Stomach smooth muscle (tissue), 2 donors: ENCODE measurements at regions not wholly inside any gene's neighbourhood (a gene's known extent, or its start where the extent isn't known, plus 50 kb on each side); places are given as distances from the start of the nearest gene placed in this dataset.
"Not testable (repeated sequence)": the region's sequence is repeated elsewhere in the genome, so short reads cannot be mapped to it uniquely, and the experiment has no call there.

Source experiments
- H3K27ac ChIP-seq: one replicate; pipeline ENCODE4 v1.7.0; 2013; ENCODE audit warnings: mild to moderate bottlenecking, low read length, inconsistent platforms
- H3K27me3 ChIP-seq, 2 donors: one replicate each; pipeline ENCODE4 v1.7.0; 2013; ENCODE audit warnings: low read length in 2 of 2; ENCODE audit not compliant: insufficient read depth in 2 of 2, control insufficient read depth in 1 of 2
- H3K36me3 ChIP-seq, 2 donors: one replicate each; pipeline ENCODE4 v1.7.0; 2013; ENCODE audit warnings: low read length in 2 of 2; ENCODE audit not compliant: control insufficient read depth in 2 of 2, insufficient read depth in 2 of 2
- H3K4me1 ChIP-seq: one replicate; pipeline ENCODE4 v1.7.0; 2013; ENCODE audit warnings: low read length; ENCODE audit not compliant: control insufficient read depth, insufficient read depth
- H3K4me3 ChIP-seq, 2 donors: one replicate each; pipeline ENCODE4 v1.7.0; 2013; ENCODE audit warnings: low read length in 2 of 2
- H3K9ac ChIP-seq, 2 donors: one replicate each; pipeline ENCODE4 v1.7.0; 2013; ENCODE audit warnings: low read length in 2 of 2, mild to moderate bottlenecking in 1 of 2
- H3K9me3 ChIP-seq, 2 donors: one replicate each; pipeline ENCODE4 v1.7.0; 2013; ENCODE audit warnings: low read length in 2 of 2; ENCODE audit not compliant: control insufficient read depth in 2 of 2
- donor health status: healthy.
- donor health status: Pancreatic carcinoma.

GRCh38 chr4:128635141-128635954, 174.2 kb upstream of the JADE1 start:
- peak overlapping the region in 1 of 2 donors; percentile 1 for H3K9ac ChIP-seq
- peak overlapping the region; percentile 62 for H3K27ac ChIP-seq
- no peaks in the 10 kb centered on the region for H3K9me3 ChIP-seq
- H3K4me1 ChIP-seq: peaks cover 11% of the 10 kb centered on the region
- H3K36me3 ChIP-seq: no peaks in the 10 kb centered on the region
- H3K4me3 ChIP-seq: no peak overlapping the region
- no peaks in the 10 kb centered on the region for H3K27me3 ChIP-seq

GRCh38 chr4:128633067-128633466, 176.4 kb upstream of the JADE1 start:
- Histone ChIP-seq H3K27me3 (no peaks in the 10 kb centered on the region), H3K9me3 (no peaks in the 10 kb centered on the region), H3K36me3 (no peaks in the 10 kb centered on the region), H3K27ac (no peak overlapping the region), H3K4me1 (peaks cover 11% of the 10 kb centered on the region), H3K4me3 (no peak overlapping the region), H3K9ac (no peak overlapping the region)

GRCh38 chr4:128630871-128631270, 178.6 kb upstream of the JADE1 start:
- Histone ChIP-seq H3K4me3 (no peak overlapping the region), H3K27me3 (no peaks in the 10 kb centered on the region), H3K9ac (no peak overlapping the region), H3K27ac (no peak overlapping the region), H3K4me1 (peaks cover 8% of the 10 kb centered on the region), H3K36me3 (no peaks in the 10 kb centered on the region), H3K9me3 (no peaks in the 10 kb centered on the region)

GRCh38 chr4:128623508-128624215, 185.8 kb upstream of the JADE1 start:
- no peak overlapping the region for H3K4me3 ChIP-seq
- no peaks in the 10 kb centered on the region for H3K36me3 ChIP-seq
- H3K9ac ChIP-seq: no peak overlapping the region
- H3K27me3 ChIP-seq: no peaks in the 10 kb centered on the region
- H3K4me1 ChIP-seq: no peaks in the 10 kb centered on the region
- H3K27ac ChIP-seq: no peak overlapping the region
- H3K9me3 ChIP-seq: no peaks in the 10 kb centered on the region

GRCh38 chr4:128620279-128620965, 189.1 kb upstream of the JADE1 start:
- H3K27me3 ChIP-seq, H3K9ac ChIP-seq, H3K4me1 ChIP-seq, H3K36me3 ChIP-seq, H3K4me3 ChIP-seq, H3K27ac ChIP-seq, H3K9me3 ChIP-seq: not testable (repeated sequence)

GRCh38 chr4:128615197-128615596, 194.3 kb upstream of the JADE1 start:
- no peak overlapping the region for H3K27ac ChIP-seq
- H3K4me1 ChIP-seq: no peaks in the 10 kb centered on the region
- no peaks in the 10 kb centered on the region for H3K36me3 ChIP-seq
- H3K9ac ChIP-seq: no peak overlapping the region
- H3K27me3 ChIP-seq: no peaks in the 10 kb centered on the region
- no peak overlapping the region for H3K4me3 ChIP-seq
- H3K9me3 ChIP-seq: no peaks in the 10 kb centered on the region

DNA sequence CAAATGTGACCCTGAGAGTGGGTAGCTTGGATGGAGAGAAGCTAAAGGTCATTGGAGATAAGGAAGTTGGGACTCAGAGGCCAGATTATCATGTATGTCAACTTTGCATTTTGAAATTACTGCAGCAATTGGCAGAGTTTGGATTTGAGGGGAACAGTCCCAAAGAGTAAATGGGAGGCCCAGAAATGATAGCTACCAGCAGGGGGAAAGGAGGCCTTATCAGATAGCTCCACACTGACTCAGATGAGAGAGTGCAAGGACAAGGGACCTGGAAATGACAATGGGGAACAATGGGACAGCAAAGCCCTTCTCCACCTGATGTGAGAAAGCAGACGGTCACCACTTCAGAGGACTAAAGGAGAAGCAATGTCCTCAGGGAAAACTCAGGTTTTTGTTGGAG, 201.5 kb upstream of the JADE1 start:
- Histone ChIP-seq H3K27ac (no peak overlapping the region), H3K4me3 (no peak overlapping the region), H3K4me1 (no peaks in the 10 kb centered on the region), H3K27me3 (no peaks in the 10 kb centered on the region), H3K9me3 (no peaks in the 10 kb centered on the region), H3K36me3 (no peaks in the 10 kb centered on the region), H3K9ac (no peak overlapping the region)

GRCh38 chr4:128606173-128606572, 203.3 kb upstream of the JADE1 start:
- Histone ChIP-seq H3K9me3 (no peaks in the 10 kb centered on the region), H3K9ac (no peak overlapping the region), H3K27me3 (no peaks in the 10 kb centered on the region), H3K4me3 (no peak overlapping the region), H3K4me1 (peaks cover 10% of the 10 kb centered on the region), H3K36me3 (no peaks in the 10 kb centered on the region), H3K27ac (no peak overlapping the region)

DNA sequence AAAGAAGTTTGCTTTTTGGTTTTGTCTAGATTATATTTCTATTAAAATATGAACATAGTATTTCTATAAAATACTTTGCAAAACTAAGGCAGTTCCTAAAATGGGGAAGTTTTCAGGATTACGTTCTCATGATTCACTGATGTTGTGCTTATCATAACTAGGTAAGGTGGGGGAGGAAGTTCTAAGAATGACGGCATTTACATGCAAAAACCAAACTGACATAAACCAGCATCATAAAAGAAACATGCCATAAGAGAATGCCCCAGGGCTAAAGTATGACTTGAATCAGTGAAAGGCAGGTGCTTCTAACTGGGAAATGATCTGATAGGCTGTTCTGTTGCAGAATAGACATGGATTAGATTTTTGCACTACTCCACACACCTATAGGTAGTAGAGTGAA, 204.7 kb upstream of the JADE1 start:
- no peak overlapping the region for H3K4me3 ChIP-seq
- no peak overlapping the region for H3K9ac ChIP-seq
- no peaks in the 10 kb centered on the region for H3K36me3 ChIP-seq
- H3K27me3 ChIP-seq: no peaks in the 10 kb centered on the region
- H3K27ac ChIP-seq: no peak overlapping the region
- H3K9me3 ChIP-seq: no peaks in the 10 kb centered on the region
- peaks cover 21% of the 10 kb centered on the region for H3K4me1 ChIP-seq

- no peaks in the 10 kb centered on the region for H3K27me3 ChIP-seq
- no peaks in the 10 kb centered on the region for H3K36me3 ChIP-seq
- H3K9me3 ChIP-seq: no peaks in the 10 kb centered on the region
- no peak overlapping the region for H3K9ac ChIP-seq
- peaks cover 27% of the 10 kb centered on the region for H3K4me1 ChIP-seq
- no peak overlapping the region for H3K27ac ChIP-seq
- no peak overlapping the region for H3K4me3 ChIP-seq
Measured at GRCh38 chr4:128604204-128604603, 205.3 kb upstream of the JADE1 start.
